GM18909 (cell line): ENCODE measurements at regions not wholly inside any gene's neighbourhood (a gene's known extent, or its start where the extent isn't known, plus 50 kb on each side); places are given as distances from the start of the nearest gene placed in this dataset.

ENCODE experiments used
- ATAC-seq: cut with Tn5 transposase; IDR thresholded peaks from one replicate; pipeline ENCODE4 v1.9.1; 2021; ENCODE audit warnings: mild to moderate bottlenecking; ENCODE audit not compliant: unreplicated experiment, poor library complexity

- no peak for ATAC-seq
Observed at GRCh38 chr1:81144240-81144825, 656.4 kb upstream of the ADGRL2 start.

- no peak for ATAC-seq
Observed at GRCh38 chr1:81142099-81142826, 658.5 kb upstream of the ADGRL2 start.

- no peak for ATAC-seq
Observed at GRCh38 chr1:81135524-81135923, 665.2 kb upstream of the ADGRL2 start.

GRCh38 chr1:81129776-81130175, 671.0 kb upstream of the ADGRL2 start:
- ATAC-seq, result no peak

GRCh38 chr1:81129366-81129765, 671.4 kb upstream of the ADGRL2 start:
- ATAC-seq, result no peak

GRCh38 chr1:81128079-81128478, 672.7 kb upstream of the ADGRL2 start:
- no peak for ATAC-seq

GRCh38 chr1:81126989-81127581, 673.6 kb upstream of the ADGRL2 start:
- ATAC-seq, result no peak

- ATAC-seq, result no peak
Observed at GRCh38 chr1:81125672-81126071, 675.1 kb upstream of the ADGRL2 start.

- no peak for ATAC-seq
Observed at GRCh38 chr1:81121306-81121705, 679.4 kb upstream of the ADGRL2 start.

- no peak for ATAC-seq
Observed at GRCh38 chr1:81119319-81119718, 681.4 kb upstream of the ADGRL2 start.

GRCh38 chr1:81118550-81118949, 682.2 kb upstream of the ADGRL2 start:
- ATAC-seq, result no peak

- ATAC-seq, result no peak
Observed at GRCh38 chr1:81115422-81115821, 685.3 kb upstream of the ADGRL2 start.

GRCh38 chr1:81114191-81114590, 686.5 kb upstream of the ADGRL2 start:
- ATAC-seq, result no peak

- no peak for ATAC-seq
Observed at GRCh38 chr1:81113688-81114087, 687.0 kb upstream of the ADGRL2 start.

- ATAC-seq, result no peak
Observed at GRCh38 chr1:81111818-81112217, 688.9 kb upstream of the ADGRL2 start.

- no peak for ATAC-seq
Observed at GRCh38 chr1:81109038-81109437, 691.7 kb upstream of the ADGRL2 start.

- no peak for ATAC-seq
Observed at GRCh38 chr1:81097860-81098259, 702.9 kb upstream of the ADGRL2 start.

- ATAC-seq, result no peak
Observed at GRCh38 chr1:81073580-81073979, 727.2 kb upstream of the ADGRL2 start.

GRCh38 chr1:81071969-81072753, 728.6 kb upstream of the ADGRL2 start:
- ATAC-seq, result no peak

GRCh38 chr1:81071072-81071858, 729.5 kb upstream of the ADGRL2 start:
- no peak for ATAC-seq
